NCI-H146 treated with DMSO at 0.1 percent for 48 hours (cell line): ENCODE measurements at regions not wholly inside any gene's neighbourhood (a gene's known extent, or its start where the extent isn't known, plus 50 kb on each side); places are given as distances from the start of the nearest gene placed in this dataset.
A peak's percentile ranks its signal among the peaks of the same experiment; 100 is the strongest.
"Not testable (repeated sequence)": the region's sequence is repeated elsewhere in the genome, so short reads cannot be mapped to it uniquely, and the experiment has no call there.

Experiments used
- DNase-seq: peaks from one replicate; lab custom pipeline; 2025; ENCODE audit not compliant: unreplicated experiment; lab: John Stamatoyannopoulos, UW

GRCh38 chr5:63564789-63565188 is 397.5 kb downstream of the HTR1A start:
- DNase-seq: no peak

- DNase-seq: no peak
Measured at GRCh38 chr5:63563008-63563917, 399.0 kb downstream of the HTR1A start.

GRCh38 chr5:63555874-63556273 is 406.4 kb downstream of the HTR1A start:
- DNase-seq: no peak

- DNase-seq: no peak
Measured at GRCh38 chr5:63554191-63554590, 408.1 kb downstream of the HTR1A start.

GRCh38 chr5:63553073-63553472 is 409.2 kb downstream of the HTR1A start:
- no peak for DNase-seq

- DNase-seq: no peak
Measured at GRCh38 chr5:63535840-63536602, 426.2 kb downstream of the HTR1A start.

GRCh38 chr5:63524281-63524680 is 438.0 kb downstream of the HTR1A start:
- DNase-seq: no peak

GRCh38 chr5:63516006-63516405 is 446.2 kb downstream of the HTR1A start:
- DNase-seq: no peak

GRCh38 chr5:63500242-63500641 is 462.0 kb downstream of the HTR1A start:
- DNase-seq: no peak

- no peak for DNase-seq
Measured at GRCh38 chr5:63495225-63495624, 467.0 kb downstream of the HTR1A start.

GRCh38 chr5:63483338-63483737 is 478.9 kb downstream of the HTR1A start:
- no peak for DNase-seq

GRCh38 chr5:63473335-63473967 is 488.8 kb downstream of the HTR1A start:
- no peak for DNase-seq

- no peak for DNase-seq
Measured at GRCh38 chr5:63456279-63456678, 506.0 kb downstream of the HTR1A start.

GRCh38 chr5:63451188-63451587 is 511.1 kb downstream of the HTR1A start:
- no peak for DNase-seq

- DNase-seq: no peak
Measured at GRCh38 chr5:63439537-63439936, 522.7 kb downstream of the HTR1A start.

- DNase-seq: no peak
Measured at GRCh38 chr5:63409737-63410136, 552.5 kb downstream of the HTR1A start.

- no peak for DNase-seq
Measured at GRCh38 chr5:63408984-63409383, 553.3 kb downstream of the HTR1A start.

GRCh38 chr5:63401436-63402046 is 560.7 kb downstream of the HTR1A start:
- peak; percentile 18 for DNase-seq

- DNase-seq: no peak
Measured at GRCh38 chr5:63400079-63400478, 562.2 kb downstream of the HTR1A start.

GRCh38 chr5:63398346-63398745 is 563.9 kb downstream of the HTR1A start:
- no peak for DNase-seq

- not testable (repeated sequence) for DNase-seq
Measured at GRCh38 chr5:63388188-63388587, 574.1 kb downstream of the HTR1A start.
